ENCODE measurements at regions not wholly inside any gene's neighbourhood (a gene's known extent, or its start where the extent isn't known, plus 50 kb on each side); places are given as distances from the start of the nearest gene placed in this dataset.
"Not testable (repeated sequence)": the region's sequence is repeated elsewhere in the genome, so short reads cannot be mapped to it uniquely, and the experiment has no call there.

DNA sequence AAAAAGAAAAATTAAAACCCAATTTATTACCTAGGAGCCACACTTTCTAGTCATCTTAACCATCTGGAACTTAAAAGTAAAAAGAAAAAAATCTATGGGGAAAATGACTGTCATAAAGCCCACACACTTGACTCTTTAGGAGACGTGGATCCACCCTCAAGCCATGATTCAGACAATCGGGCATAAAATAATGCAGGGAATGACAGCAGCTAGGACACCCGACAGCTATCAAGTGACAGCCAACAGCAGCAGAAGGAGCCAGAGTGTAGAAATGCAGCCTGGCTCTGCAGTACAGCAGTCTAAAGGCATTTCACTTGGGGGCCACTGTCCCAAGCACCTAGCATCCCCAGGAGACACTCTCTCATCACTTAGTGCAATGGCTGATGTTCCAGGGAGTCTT, 226.9 kb downstream of the CAAP1 start:
- Histone ChIP-seq H3K4me1 (no peaks in the 10 kb centered on the region), H3K4me3 (no peak overlapping the region), H3K27ac (no peak overlapping the region), H3K36me3 (no peaks in the 10 kb centered on the region), H3K27me3 (no peaks in the 10 kb centered on the region), H3K9me3 (no peaks in the 10 kb centered on the region)
- no peak for DNase-seq
- TF ChIP-seq, protein P1, sequence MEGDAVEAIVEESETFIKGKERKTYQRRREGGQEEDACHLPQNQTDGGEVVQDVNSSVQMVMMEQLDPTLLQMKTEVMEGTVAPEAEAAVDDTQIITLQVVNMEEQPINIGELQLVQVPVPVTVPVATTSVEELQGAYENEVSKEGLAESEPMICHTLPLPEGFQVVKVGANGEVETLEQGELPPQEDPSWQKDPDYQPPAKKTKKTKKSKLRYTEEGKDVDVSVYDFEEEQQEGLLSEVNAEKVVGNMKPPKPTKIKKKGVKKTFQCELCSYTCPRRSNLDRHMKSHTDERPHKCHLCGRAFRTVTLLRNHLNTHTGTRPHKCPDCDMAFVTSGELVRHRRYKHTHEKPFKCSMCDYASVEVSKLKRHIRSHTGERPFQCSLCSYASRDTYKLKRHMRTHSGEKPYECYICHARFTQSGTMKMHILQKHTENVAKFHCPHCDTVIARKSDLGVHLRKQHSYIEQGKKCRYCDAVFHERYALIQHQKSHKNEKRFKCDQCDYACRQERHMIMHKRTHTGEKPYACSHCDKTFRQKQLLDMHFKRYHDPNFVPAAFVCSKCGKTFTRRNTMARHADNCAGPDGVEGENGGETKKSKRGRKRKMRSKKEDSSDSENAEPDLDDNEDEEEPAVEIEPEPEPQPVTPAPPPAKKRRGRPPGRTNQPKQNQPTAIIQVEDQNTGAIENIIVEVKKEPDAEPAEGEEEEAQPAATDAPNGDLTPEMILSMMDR (IDR thresholded peaks at IDR 0.05) = no peak
- intact Hi-C loops (cut with DNase I; ENCODE audit: low total_unique reads) = no loop called here

DNA sequence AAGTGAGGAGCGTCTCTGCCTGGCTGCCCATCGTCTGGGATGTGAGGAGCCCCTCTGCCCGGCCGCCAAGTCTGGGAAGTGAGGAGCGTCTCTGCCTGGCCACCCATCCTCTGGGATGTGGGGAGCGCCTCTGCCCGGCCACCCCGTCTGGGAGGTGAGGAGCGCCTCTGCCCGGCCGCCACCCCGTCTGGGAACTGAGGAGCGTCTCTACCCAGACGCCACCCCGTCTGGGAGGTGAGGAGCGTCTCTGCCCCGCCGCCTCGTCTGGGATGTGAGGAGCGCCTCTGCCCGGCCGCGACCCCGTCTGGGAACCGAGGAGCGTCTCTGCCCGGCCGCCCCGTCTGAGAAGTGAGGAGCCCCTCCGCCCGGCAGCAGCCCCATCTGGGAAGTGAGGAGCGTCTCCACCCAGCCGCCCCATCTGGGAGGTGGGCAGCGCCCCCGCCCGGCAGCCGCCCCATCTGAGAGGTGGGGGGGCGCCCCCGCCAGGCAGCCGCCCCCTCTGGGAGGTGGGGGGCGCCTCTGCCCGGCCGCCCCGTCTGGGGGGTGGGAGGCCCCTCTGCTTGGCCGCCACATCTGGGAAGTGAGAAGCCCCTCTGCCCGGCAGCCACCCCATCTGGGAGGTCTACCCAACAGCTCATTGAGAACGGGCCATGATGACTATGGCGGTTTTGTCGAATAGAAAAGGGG, 228.4 kb downstream of the CAAP1 start:
- intact Hi-C loops (cut with DNase I; ENCODE audit: low total_unique reads); H3K27me3 ChIP-seq; H3K9me3 ChIP-seq; H3K4me3 ChIP-seq; DNase-seq; H3K4me1 ChIP-seq; H3K27ac ChIP-seq; H3K36me3 ChIP-seq: not testable (repeated sequence)

DNA sequence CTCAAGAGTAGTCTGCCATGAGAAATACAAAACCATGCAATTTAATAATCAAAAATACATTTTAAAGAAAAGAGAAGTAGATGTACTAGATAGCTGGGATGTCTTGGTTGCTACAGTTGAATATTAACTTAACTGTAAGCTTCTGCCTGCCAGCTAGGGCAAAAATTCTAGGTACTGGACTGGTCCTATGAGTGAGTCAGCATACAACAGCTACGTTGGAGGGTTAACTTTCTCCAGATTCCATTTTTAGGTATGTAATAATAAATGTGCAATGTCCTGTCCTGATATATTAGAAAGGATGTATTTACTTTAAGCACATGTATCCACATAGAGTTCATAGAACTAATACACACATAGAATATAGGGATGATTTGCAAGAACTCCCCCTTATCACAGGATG, 230.1 kb downstream of the CAAP1 start:
- Histone ChIP-seq H3K4me1 (no peaks in the 10 kb centered on the region), H3K9me3 (no peaks in the 10 kb centered on the region), H3K27ac (no peak overlapping the region), H3K27me3 (no peaks in the 10 kb centered on the region), H3K36me3 (no peaks in the 10 kb centered on the region), H3K4me3 (no peak overlapping the region)
- no peak for DNase-seq
- intact Hi-C loops (cut with DNase I; ENCODE audit: low total_unique reads) = no loop called here
- TF ChIP-seq, protein P1 (IDR thresholded peaks at IDR 0.05) = no peak

DNA sequence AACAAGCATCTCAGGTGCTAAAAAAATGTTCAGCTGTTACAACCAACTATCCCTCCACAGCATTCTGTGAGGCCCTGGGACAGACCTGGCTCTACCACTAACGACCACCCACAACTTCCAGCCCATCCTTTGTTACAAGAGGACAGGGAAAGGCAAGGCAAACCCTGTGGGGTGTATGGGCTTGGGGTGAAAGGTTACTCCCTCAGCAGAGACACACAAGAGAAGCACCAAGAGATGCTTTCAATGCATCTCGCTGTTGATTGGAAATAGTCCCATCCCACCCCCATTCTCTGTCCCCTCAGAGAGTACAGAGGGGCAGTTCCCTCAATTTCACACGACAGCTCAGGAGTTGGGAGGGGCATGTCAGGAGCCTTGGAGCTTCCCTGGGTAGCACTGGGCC, 234.1 kb downstream of the CAAP1 start:
- intact Hi-C loops (cut with DNase I; ENCODE audit: low total_unique reads) = no loop called here
- Histone ChIP-seq H3K36me3 (no peaks in the 10 kb centered on the region), H3K4me1 (no peaks in the 10 kb centered on the region), H3K27ac (no peak overlapping the region), H3K27me3 (no peaks in the 10 kb centered on the region), H3K9me3 (no peaks in the 10 kb centered on the region), H3K4me3 (no peak overlapping the region)
- TF ChIP-seq, protein P1 (IDR thresholded peaks at IDR 0.05) = no peak
- DNase-seq = no peak

DNA sequence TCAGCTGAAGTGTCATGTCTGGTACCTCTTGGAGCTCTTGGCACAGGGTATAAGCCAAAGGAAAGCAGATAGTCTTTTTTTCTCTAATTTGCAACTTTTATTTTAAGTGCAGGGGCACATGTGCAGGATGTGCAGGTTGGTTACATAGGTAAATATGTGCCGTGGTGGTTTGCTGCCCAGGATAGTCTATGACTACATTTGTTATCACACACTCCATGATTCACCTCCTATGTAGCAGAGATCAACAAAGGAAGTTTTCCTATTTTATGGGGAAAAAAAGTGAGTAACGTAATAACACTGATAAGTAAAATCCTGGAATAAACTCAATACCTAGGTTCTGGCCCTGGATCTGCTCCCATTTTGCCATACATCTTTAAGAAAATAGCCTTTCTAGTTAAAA, 234.6 kb downstream of the CAAP1 start:
- Histone ChIP-seq H3K4me3 (no peak overlapping the region), H3K4me1 (no peaks in the 10 kb centered on the region), H3K36me3 (no peaks in the 10 kb centered on the region), H3K27me3 (no peaks in the 10 kb centered on the region), H3K9me3 (no peaks in the 10 kb centered on the region), H3K27ac (no peak overlapping the region)
- DNase-seq = no peak
- TF ChIP-seq, protein P1 (IDR thresholded peaks at IDR 0.05) = no peak
- intact Hi-C loops (cut with DNase I; ENCODE audit: low total_unique reads) = no loop called here

DNA sequence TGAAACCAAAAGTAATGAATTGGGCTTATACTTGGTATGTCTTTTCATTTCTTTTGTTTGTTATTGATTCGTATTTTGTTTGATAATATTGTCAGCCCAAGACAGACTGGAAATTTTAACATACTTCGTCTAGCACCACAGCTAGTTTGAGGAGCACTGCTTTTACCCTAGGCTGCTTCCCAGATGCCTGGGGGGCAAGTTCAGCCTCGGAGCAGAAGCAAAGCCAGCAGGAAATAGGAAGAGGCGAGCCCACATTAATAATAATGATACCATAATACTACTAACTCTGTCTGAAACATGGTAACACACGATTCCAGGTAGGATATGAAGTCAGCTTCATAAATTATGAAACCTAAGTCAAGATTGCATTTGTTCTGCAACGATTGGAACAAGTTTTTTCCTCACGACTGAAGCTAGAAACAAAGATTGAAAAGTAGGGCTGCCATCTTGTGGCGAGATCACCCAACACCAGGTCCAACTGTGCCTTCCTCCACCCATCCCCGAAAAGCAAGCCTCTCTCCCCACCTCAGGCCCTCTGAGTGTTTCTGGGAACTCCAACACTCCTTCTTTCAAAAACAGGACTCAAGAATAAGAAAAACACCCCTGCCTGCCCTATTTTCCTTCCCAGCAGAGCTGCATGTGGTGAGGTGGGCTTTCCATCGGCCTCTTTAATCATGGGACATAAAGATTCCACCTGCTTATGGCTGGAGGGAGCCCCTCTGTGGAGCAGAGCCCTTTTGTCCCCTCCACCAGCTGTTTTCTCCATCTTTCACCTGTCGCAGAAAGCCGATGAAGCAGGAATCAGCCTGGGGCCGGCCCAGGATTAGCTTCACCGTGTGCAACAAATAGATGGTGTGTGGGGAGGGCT, 236.4 kb downstream of the CAAP1 start:
- no peaks in the 10 kb centered on the region for H3K36me3 ChIP-seq
- no peak for DNase-seq
- TF ChIP-seq, protein P1 (IDR thresholded peaks at IDR 0.05) = peak; percentile 23 to 33
- no peak overlapping the region for H3K27ac ChIP-seq
- no peak overlapping the region for H3K4me3 ChIP-seq
- no peaks in the 10 kb centered on the region for H3K4me1 ChIP-seq
- H3K9me3 ChIP-seq = no peaks in the 10 kb centered on the region
- H3K27me3 ChIP-seq = no peaks in the 10 kb centered on the region
- intact Hi-C loops (cut with DNase I; ENCODE audit: low total_unique reads) = no loop called here
